NB4 (cell line): ENCODE measurements at regions not wholly inside any gene's neighbourhood (a gene's known extent, or its start where the extent isn't known, plus 50 kb on each side); places are given as distances from the start of the nearest gene placed in this dataset.

Experiments used
- MAX ChIP-seq: IDR thresholded peaks from 2 replicates; pipeline ENCODE4 v1.6.1; 2011; ENCODE audit warnings: low read depth, low read length
- MYC ChIP-seq: IDR thresholded peaks from 2 replicates; pipeline ENCODE4 v1.6.1; 2011; ENCODE audit warnings: low read depth, low read length
- POLR2A ChIP-seq: IDR thresholded peaks from 2 replicates; pipeline ENCODE4 v1.6.1; 2011; ENCODE audit warnings: mild to moderate bottlenecking; ENCODE audit not compliant: insufficient read length; ENCODE audit errors: extremely low read depth
- TF ChIP-seq, protein P1 (sequence below): IDR thresholded peaks from one replicate; pipeline ENCODE4 v1.5.1; 2012; ENCODE audit warnings: low read depth, low read length

DNA sequence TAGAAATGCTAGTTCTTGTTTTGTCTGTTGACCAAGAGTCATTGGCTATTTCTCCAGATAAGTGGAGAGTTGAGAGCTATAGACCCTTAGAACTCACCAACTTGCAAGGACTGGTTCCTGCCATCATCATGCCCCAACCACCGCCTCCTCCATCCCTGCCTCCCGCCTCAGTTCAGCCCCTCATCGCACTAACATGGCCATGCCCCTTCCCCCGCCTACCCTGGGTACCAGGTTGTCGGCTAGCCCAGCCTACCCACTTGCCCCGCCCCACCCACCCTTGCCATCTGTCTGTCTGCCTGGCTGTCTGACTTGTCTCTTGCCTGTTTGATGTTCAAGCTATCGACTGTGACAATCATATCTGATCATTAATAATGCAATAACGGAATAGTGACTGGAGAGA, 154.1 kb downstream of the TRIM29 start:
- TF ChIP-seq POLR2A = no peak
- no peak for TF ChIP-seq MAX
- TF ChIP-seq, protein P1, sequence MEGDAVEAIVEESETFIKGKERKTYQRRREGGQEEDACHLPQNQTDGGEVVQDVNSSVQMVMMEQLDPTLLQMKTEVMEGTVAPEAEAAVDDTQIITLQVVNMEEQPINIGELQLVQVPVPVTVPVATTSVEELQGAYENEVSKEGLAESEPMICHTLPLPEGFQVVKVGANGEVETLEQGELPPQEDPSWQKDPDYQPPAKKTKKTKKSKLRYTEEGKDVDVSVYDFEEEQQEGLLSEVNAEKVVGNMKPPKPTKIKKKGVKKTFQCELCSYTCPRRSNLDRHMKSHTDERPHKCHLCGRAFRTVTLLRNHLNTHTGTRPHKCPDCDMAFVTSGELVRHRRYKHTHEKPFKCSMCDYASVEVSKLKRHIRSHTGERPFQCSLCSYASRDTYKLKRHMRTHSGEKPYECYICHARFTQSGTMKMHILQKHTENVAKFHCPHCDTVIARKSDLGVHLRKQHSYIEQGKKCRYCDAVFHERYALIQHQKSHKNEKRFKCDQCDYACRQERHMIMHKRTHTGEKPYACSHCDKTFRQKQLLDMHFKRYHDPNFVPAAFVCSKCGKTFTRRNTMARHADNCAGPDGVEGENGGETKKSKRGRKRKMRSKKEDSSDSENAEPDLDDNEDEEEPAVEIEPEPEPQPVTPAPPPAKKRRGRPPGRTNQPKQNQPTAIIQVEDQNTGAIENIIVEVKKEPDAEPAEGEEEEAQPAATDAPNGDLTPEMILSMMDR = no peak
- TF ChIP-seq MYC = no peak
